A673 (cell line): ENCODE measurements at regions not wholly inside any gene's neighbourhood (a gene's known extent, or its start where the extent isn't known, plus 50 kb on each side); places are given as distances from the start of the nearest gene placed in this dataset.

Experiments
- BruUV-seq: library from RNA; stranded (reverse); fragments of 400-500 nt; replicated peaks from 2 replicates; lab custom pipeline; 2021; lab: Mats Ljungman, UMichigan
- CTCF ChIA-PET: fragments of 300-600 bp; sonication (Branson Sonifier 250); formaldehyde crosslinking; loops from one replicate; lab custom pipeline; 2022; ENCODE audit warnings: antibody characterized with exemption; lab: Charles Lee
- POLR2A ChIA-PET: fragments of 300-600 bp; sonication (Branson Sonifier 250); formaldehyde crosslinking; loops from one replicate; lab custom pipeline; 2022; ENCODE audit warnings: antibody characterized with exemption; ENCODE audit not compliant: low non-redundant PET; lab: Charles Lee
- DNase-seq: peaks from one replicate; pipeline ENCODE4 v3.0.0-alpha.2; 2015; ENCODE audit warnings: low spot score
- H3K27ac ChIP-seq: fragments of 200-600 bp; sonication (generic); 2 replicates; pipeline ENCODE4 v1.5.1; 2016; ENCODE audit warnings: mixed run types, low read depth, mild to moderate bottlenecking, mixed read lengths, antibody characterized with exemption, low read length; ENCODE audit not compliant: poor library complexity, severe bottlenecking
- H3K27me3 ChIP-seq: fragments of 200-600 bp; sonication (generic); replicated peaks from 2 replicates; pipeline ENCODE4 v1.6.1; 2017; ENCODE audit warnings: mixed run types, low read depth, mild to moderate bottlenecking, mixed read lengths, antibody characterized with exemption, low read length; ENCODE audit not compliant: insufficient read depth, poor library complexity
- H3K36me3 ChIP-seq: fragments of 200-600 bp; sonication (generic); 2 replicates; pipeline ENCODE4 v1.6.1; 2016; ENCODE audit warnings: mixed run types, mild to moderate bottlenecking, mixed read lengths, antibody characterized with exemption, low read length; ENCODE audit not compliant: insufficient read depth, poor library complexity, severe bottlenecking
- H3K4me1 ChIP-seq: fragments of 200-600 bp; sonication (generic); 2 replicates; pipeline ENCODE4 v1.6.1; 2017; ENCODE audit warnings: mixed run types, mild to moderate bottlenecking, mixed read lengths, antibody characterized with exemption, low read length; ENCODE audit not compliant: insufficient read depth, poor library complexity, severe bottlenecking
- H3K4me3 ChIP-seq: fragments of 200-600 bp; sonication (generic); 2 replicates; pipeline ENCODE4 v1.5.1; 2016; ENCODE audit warnings: low read depth, mixed run types, mild to moderate bottlenecking, mixed read lengths, low read length; ENCODE audit not compliant: poor library complexity, severe bottlenecking
- H3K9me3 ChIP-seq: fragments of 200-600 bp; sonication (generic); 2 replicates; pipeline ENCODE4 v1.6.1; 2016; ENCODE audit warnings: mixed run types, low read depth, mild to moderate bottlenecking, mixed read lengths, antibody characterized with exemption, low read length; ENCODE audit not compliant: poor library complexity, severe bottlenecking
- CTCF ChIP-seq: fragments of 300-800, 200-600 bp; sonication (generic); conservative IDR thresholded peaks from 2 replicates; pipeline ENCODE4 v1.5.1; 2017; ENCODE audit warnings: low read depth, mild to moderate bottlenecking, antibody characterized with exemption, low read length, moderate library complexity, mixed read lengths
- EZH2 ChIP-seq: fragments of 200-600 bp; sonication (generic); IDR thresholded peaks from 2 replicates; pipeline ENCODE4 v1.6.1; 2017; ENCODE audit warnings: borderline replicate concordance, low read depth, mild to moderate bottlenecking, mixed read lengths, antibody characterized with exemption, low read length; ENCODE audit not compliant: poor library complexity, severe bottlenecking
- intact Hi-C: fragments of 100-400 bp; cut with micrococcal nuclease; formaldehyde crosslinking; loops from one replicate; pipeline ENCODE4 v1.10.0; 2022; ENCODE audit not compliant: unreplicated experiment

GRCh38 chr1:4916610-4917009 is 262.2 kb downstream of the AJAP1 start:
- no peak for DNase-seq
- Histone ChIP-seq H3K27me3 (no peaks in the 10 kb centered on the region), H3K27ac (no peak overlapping the region), H3K9me3 (peaks cover 7% of the 10 kb centered on the region), H3K4me3 (no peak overlapping the region), H3K4me1 (no peaks in the 10 kb centered on the region), H3K36me3 (no peaks in the 10 kb centered on the region)
- BruUV-seq: no TSS peak
- no peak for TF ChIP-seq CTCF
- no peak for TF ChIP-seq EZH2
- CTCF ChIA-PET: no interaction called here
- POLR2A ChIA-PET: no interaction called here
- intact Hi-C loops: no loop called here

- H3K4me1 ChIP-seq: no peaks in the 10 kb centered on the region
- no peak overlapping the region for H3K4me3 ChIP-seq
- H3K27me3 ChIP-seq: no peaks in the 10 kb centered on the region
- H3K27ac ChIP-seq: no peak overlapping the region
- TF ChIP-seq CTCF: no peak
- TF ChIP-seq EZH2: no peak
- POLR2A ChIA-PET: no interaction called here
- no peak for DNase-seq
- CTCF ChIA-PET: no interaction called here
- intact Hi-C loops: no loop called here
- H3K9me3 ChIP-seq: peaks cover 1% of the 10 kb centered on the region
- BruUV-seq: no TSS peak
- H3K36me3 ChIP-seq: no peaks in the 10 kb centered on the region
These were observed 260.7 kb downstream of the AJAP1 start for GRCh38 chr1:4915154-4915553.

- ChIA-PET POLR2A (no interaction called here), CTCF (no interaction called here)
- BruUV-seq: no TSS peak
- H3K27me3 ChIP-seq: no peaks in the 10 kb centered on the region
- no peak for DNase-seq
- no peak overlapping the region for H3K27ac ChIP-seq
- TF ChIP-seq EZH2 (no peak), CTCF (no peak)
- no peaks in the 10 kb centered on the region for H3K4me1 ChIP-seq
- no peak overlapping the region for H3K4me3 ChIP-seq
- no peaks in the 10 kb centered on the region for H3K36me3 ChIP-seq
- intact Hi-C loops: no loop called here
- H3K9me3 ChIP-seq: no peaks in the 10 kb centered on the region
These were observed 254.1 kb downstream of the AJAP1 start for GRCh38 chr1:4908486-4908885.
